ENCODE measurements at regions not wholly inside any gene's neighbourhood (a gene's known extent, or its start where the extent isn't known, plus 50 kb on each side); places are given as distances from the start of the nearest gene placed in this dataset.
A peak's percentile ranks its signal among the peaks of the same experiment; 100 is the strongest.
"Not testable (repeated sequence)": the region's sequence is repeated elsewhere in the genome, so short reads cannot be mapped to it uniquely, and the experiment has no call there.

DNA sequence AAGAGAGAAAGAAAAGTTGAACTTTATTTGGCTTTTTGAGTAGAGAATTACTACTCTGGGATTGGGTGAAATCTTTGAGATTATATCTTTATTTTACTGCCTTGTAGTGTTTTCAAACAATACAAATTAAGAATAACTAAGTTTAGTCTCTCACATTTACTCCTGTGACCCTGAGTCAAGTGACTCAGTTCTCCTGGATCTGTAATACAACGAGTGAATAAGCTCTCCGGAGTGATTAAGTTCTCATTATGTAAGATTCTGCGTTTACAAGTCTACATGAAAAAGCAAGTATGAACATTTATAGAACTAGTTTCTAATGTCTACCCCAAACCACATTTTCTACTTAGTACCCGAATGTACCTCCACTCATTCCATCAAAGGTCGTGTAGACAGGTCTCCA is 165.5 kb upstream of the FOLH1 start:
- H3K9ac ChIP-seq (ENCODE audit: low read depth, low read length); H3K9me3 ChIP-seq (ENCODE audit: control insufficient read depth, insufficient read depth, low read length); H3K4me1 ChIP-seq (ENCODE audit: control insufficient read depth, insufficient read depth, low read length); H3K27ac ChIP-seq (ENCODE audit: low read depth, low read length); H3K36me3 ChIP-seq (ENCODE audit: control insufficient read depth, insufficient read depth, low read length); H3K4me3 ChIP-seq (ENCODE audit: low read depth, low read length); H3K27me3 ChIP-seq (ENCODE audit: control insufficient read depth, insufficient read depth, low read length): not testable (repeated sequence)

DNA sequence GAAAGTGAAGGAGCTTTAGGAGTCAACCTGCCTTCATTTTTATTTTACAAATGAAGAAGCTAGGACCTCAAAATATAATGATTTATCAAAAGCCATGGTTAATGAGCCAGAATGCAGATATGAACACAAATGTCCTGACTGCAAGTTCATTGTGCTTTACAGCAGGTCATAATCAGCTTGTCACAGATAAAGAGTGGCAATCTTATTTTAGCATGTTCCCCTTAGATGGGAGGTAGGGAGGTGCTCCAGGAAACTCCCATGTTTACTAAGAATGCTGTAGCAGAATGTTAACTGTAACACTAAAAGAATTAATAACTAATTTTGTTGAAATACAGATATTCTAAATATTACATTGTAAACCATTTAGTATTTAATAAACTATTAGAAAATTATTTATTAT is 165.0 kb upstream of the FOLH1 start:
- H3K9me3 ChIP-seq (ENCODE audit: control insufficient read depth, insufficient read depth, low read length); H3K36me3 ChIP-seq (ENCODE audit: control insufficient read depth, insufficient read depth, low read length); H3K4me3 ChIP-seq (ENCODE audit: low read depth, low read length); H3K27ac ChIP-seq (ENCODE audit: low read depth, low read length); H3K27me3 ChIP-seq (ENCODE audit: control insufficient read depth, insufficient read depth, low read length); H3K9ac ChIP-seq (ENCODE audit: low read depth, low read length); H3K4me1 ChIP-seq (ENCODE audit: control insufficient read depth, insufficient read depth, low read length): not testable (repeated sequence)

DNA sequence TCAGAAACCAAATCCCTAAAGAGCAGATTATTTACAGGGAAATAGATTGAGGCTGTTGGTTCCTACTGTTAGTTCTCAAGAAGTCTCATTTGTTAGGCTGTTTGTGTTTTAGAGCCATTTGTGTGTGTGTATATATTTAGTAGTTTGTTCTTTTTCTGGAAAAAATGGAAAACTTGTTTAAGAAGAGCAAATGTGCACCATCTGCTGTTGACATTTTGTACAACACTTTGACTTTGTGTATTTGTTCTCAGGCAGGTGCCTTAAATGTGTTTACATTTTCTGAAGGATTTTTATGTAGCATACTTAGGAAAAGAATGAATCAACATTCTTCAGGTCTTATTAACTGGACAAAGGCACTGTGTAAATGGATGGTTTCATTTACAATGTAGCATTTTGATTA is 163.7 kb upstream of the FOLH1 start:
- not testable (repeated sequence) for H3K27me3 ChIP-seq (ENCODE audit: control insufficient read depth, insufficient read depth, low read length); H3K4me1 ChIP-seq (ENCODE audit: control insufficient read depth, insufficient read depth, low read length); H3K9ac ChIP-seq (ENCODE audit: low read depth, low read length); H3K9me3 ChIP-seq (ENCODE audit: control insufficient read depth, insufficient read depth, low read length); H3K36me3 ChIP-seq (ENCODE audit: control insufficient read depth, insufficient read depth, low read length); H3K27ac ChIP-seq (ENCODE audit: low read depth, low read length); H3K4me3 ChIP-seq (ENCODE audit: low read depth, low read length)

DNA sequence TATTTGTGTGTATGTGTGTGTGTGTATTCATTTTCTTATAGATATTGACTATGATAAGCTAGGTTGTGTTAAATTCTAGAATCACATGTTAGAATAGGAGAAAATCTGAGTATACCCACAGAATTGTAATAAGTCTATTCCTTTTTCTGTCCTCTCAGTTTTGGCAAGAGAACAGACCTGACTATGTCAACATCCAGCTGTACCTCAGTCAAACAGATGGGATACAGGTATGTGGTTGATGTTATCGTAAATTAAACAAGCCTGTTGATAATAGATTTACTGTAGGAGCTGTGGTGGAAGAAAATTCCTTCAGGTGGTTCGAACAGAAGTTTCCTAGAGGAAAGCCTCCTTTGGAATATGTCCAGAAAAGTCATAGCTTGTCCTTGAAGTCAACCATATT is 160.2 kb upstream of the FOLH1 start:
- not testable (repeated sequence) for H3K4me1 ChIP-seq (ENCODE audit: control insufficient read depth, insufficient read depth, low read length); H3K4me3 ChIP-seq (ENCODE audit: low read depth, low read length); H3K9me3 ChIP-seq (ENCODE audit: control insufficient read depth, insufficient read depth, low read length); H3K27me3 ChIP-seq (ENCODE audit: control insufficient read depth, insufficient read depth, low read length); H3K36me3 ChIP-seq (ENCODE audit: control insufficient read depth, insufficient read depth, low read length); H3K27ac ChIP-seq (ENCODE audit: low read depth, low read length); H3K9ac ChIP-seq (ENCODE audit: low read depth, low read length)

DNA sequence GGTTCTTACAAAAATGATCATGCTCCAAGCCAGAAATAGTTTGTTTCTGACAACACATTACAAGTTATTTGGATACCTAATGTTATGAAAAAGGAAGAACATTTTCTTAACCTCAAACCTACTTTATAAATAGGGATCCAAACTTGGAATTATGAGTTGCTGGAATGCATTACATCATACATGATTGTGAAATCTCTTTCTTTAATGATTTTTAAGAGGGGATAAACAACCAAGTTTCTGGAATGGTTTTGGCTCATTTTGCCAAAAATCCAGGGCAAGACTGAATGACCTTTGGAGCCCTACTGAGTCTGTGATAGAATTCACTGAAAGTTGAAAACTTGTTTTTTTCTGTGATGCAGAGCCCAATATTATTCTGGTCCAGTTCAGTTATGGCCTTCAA is 157.0 kb upstream of the FOLH1 start:
- H3K36me3 ChIP-seq (ENCODE audit: control insufficient read depth, insufficient read depth, low read length); H3K4me3 ChIP-seq (ENCODE audit: low read depth, low read length); H3K9ac ChIP-seq (ENCODE audit: low read depth, low read length); H3K9me3 ChIP-seq (ENCODE audit: control insufficient read depth, insufficient read depth, low read length); H3K27ac ChIP-seq (ENCODE audit: low read depth, low read length); H3K27me3 ChIP-seq (ENCODE audit: control insufficient read depth, insufficient read depth, low read length); H3K4me1 ChIP-seq (ENCODE audit: control insufficient read depth, insufficient read depth, low read length): not testable (repeated sequence)

DNA sequence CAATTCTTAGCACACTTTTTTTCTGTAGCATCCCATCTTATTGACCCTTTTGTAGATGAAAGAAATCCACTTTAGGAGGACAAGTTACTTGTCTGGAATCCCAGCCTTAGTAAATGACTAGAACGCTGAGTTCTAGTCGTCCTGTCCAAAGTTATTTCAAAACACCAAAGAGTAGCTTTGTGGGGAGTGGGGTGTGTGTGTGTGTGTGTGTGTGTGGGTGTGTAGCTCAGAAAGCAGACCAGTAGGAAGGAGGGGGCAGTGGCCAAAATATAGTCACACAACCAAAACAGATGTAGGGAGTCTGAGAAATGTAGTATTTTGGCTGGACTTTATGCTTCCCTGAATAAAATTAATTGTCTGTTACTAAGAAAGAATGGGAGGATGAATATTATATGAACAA is 154.6 kb upstream of the FOLH1 start:
- H3K4me1 ChIP-seq (ENCODE audit: control insufficient read depth, insufficient read depth, low read length); H3K9ac ChIP-seq (ENCODE audit: low read depth, low read length); H3K9me3 ChIP-seq (ENCODE audit: control insufficient read depth, insufficient read depth, low read length); H3K27ac ChIP-seq (ENCODE audit: low read depth, low read length); H3K4me3 ChIP-seq (ENCODE audit: low read depth, low read length); H3K36me3 ChIP-seq (ENCODE audit: control insufficient read depth, insufficient read depth, low read length); H3K27me3 ChIP-seq (ENCODE audit: control insufficient read depth, insufficient read depth, low read length): not testable (repeated sequence)

DNA sequence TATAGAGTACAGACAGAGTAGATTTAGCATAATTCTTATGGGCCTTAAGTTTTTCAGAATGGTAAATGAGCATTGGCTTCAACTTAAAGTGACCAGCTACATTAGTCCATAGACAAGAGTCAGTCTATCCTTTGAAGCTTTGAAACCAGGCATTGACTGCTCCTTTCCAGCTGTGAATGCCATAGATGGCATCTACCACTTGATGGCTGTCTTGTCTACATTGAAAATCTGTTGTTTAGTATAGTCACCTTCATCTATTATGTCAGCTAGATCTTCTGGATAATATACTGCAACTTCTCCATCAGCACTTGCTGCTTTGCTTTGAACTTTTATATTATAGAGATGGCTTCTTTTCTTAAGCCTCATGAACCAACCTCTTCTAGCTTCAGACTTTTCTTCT is 146.1 kb upstream of the FOLH1 start:
- not testable (repeated sequence) for H3K27ac ChIP-seq (ENCODE audit: low read depth, low read length); H3K4me1 ChIP-seq (ENCODE audit: control insufficient read depth, insufficient read depth, low read length); H3K9ac ChIP-seq (ENCODE audit: low read depth, low read length); H3K27me3 ChIP-seq (ENCODE audit: control insufficient read depth, insufficient read depth, low read length); H3K36me3 ChIP-seq (ENCODE audit: control insufficient read depth, insufficient read depth, low read length); H3K9me3 ChIP-seq (ENCODE audit: control insufficient read depth, insufficient read depth, low read length); H3K4me3 ChIP-seq (ENCODE audit: low read depth, low read length)

DNA sequence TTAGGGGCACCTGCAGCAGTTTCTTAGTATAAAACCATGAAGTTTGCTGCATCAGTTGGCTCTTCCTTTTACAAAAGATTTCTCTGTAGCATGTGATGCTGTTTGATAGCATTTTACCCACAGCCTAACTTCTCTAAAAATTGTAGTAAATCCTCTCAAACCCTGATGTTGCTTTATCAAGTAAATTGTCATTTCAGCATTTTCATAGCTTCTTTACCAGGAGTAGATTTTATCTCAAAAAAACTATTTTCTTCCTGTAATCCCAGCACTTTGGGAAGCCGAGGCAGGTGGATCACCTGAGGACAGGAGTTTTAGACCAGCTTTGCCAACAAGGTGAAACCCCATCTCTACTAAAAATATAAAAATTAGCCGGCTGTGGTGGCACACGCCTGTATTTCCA is 144.5 kb upstream of the FOLH1 start:
- not testable (repeated sequence) for H3K27me3 ChIP-seq (ENCODE audit: control insufficient read depth, insufficient read depth, low read length); H3K9ac ChIP-seq (ENCODE audit: low read depth, low read length); H3K36me3 ChIP-seq (ENCODE audit: control insufficient read depth, insufficient read depth, low read length); H3K4me3 ChIP-seq (ENCODE audit: low read depth, low read length); H3K9me3 ChIP-seq (ENCODE audit: control insufficient read depth, insufficient read depth, low read length); H3K27ac ChIP-seq (ENCODE audit: low read depth, low read length); H3K4me1 ChIP-seq (ENCODE audit: control insufficient read depth, insufficient read depth, low read length)

DNA sequence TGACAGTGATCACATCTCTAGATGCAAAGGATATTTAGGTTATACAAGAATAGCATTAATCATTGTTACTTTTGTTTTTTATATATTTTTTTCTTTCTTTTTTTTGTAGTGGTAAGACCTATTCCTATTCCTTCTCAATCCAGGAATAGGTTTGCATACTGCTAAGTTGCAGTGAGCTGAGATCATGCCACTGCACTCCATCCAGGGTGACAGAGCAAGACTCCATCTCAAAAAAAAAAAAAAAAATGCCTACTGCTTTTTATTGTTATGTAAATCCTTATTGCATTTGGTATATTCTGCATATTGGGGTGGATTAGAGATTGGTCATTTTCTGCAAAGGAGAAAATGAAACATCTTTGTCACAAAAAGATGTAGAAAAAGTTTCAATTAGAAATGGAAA is 138.2 kb upstream of the FOLH1 start:
- not testable (repeated sequence) for H3K4me1 ChIP-seq (ENCODE audit: control insufficient read depth, insufficient read depth, low read length); H3K9me3 ChIP-seq (ENCODE audit: control insufficient read depth, insufficient read depth, low read length); H3K4me3 ChIP-seq (ENCODE audit: low read depth, low read length); H3K9ac ChIP-seq (ENCODE audit: low read depth, low read length); H3K27me3 ChIP-seq (ENCODE audit: control insufficient read depth, insufficient read depth, low read length); H3K36me3 ChIP-seq (ENCODE audit: control insufficient read depth, insufficient read depth, low read length); H3K27ac ChIP-seq (ENCODE audit: low read depth, low read length)

DNA sequence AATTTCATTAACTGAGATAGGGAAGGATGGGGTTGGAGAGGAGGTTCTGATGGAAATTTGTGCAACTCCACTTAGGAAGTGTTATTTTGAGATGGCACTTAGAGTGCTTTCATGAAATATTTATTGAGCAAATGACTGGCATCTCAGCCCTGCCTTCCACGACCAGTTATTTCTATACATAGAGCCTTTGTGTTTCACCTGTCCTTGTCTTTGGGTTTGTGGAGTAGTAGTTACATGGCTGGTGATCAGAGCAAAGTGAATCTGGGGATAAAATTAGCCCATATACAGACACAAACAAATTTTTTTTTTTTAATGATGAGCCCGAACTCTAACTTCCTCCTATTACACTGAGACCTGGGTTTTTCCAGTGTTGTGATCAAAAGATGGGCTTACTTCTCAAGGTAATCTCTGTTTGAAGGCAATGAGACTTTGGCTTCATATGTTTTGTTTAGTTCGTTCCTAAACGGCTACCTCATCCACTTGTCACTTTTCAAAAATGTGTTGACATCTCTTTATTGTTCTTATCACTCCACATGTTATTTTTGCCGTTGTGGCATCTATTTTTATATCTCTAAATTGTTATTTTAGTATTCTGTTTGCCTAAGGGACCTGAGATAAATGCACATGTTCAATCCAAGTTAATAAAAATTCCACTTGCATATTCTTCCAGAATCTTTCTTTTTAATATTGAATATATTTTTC is 120.2 kb upstream of the FOLH1 start:
- H3K9me3 ChIP-seq (ENCODE audit: control insufficient read depth, insufficient read depth, low read length); H3K4me3 ChIP-seq (ENCODE audit: low read depth, low read length); H3K27ac ChIP-seq (ENCODE audit: low read depth, low read length); H3K4me1 ChIP-seq (ENCODE audit: control insufficient read depth, insufficient read depth, low read length); H3K9ac ChIP-seq (ENCODE audit: low read depth, low read length); H3K27me3 ChIP-seq (ENCODE audit: control insufficient read depth, insufficient read depth, low read length); H3K36me3 ChIP-seq (ENCODE audit: control insufficient read depth, insufficient read depth, low read length): not testable (repeated sequence)

DNA sequence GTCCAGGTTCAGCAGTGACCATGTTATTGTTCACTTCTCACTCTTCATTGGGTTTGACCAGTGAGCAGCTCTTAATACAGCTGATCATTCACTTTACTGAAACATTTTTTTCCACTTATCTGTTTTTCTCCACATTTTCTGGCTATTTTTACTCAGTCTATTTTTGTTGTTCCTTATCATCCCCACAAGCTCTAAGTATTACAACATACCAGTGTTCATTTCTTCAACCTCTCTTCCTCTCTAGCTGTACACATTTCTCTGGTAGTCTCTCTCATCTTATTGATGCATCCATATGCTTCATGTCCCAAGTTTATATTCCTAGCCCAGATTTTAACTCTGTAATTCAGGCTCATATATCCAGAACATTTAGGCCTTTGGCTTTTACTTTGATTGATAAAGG is 119.4 kb upstream of the FOLH1 start:
- H3K36me3 ChIP-seq (ENCODE audit: control insufficient read depth, insufficient read depth, low read length); H3K9ac ChIP-seq (ENCODE audit: low read depth, low read length); H3K4me3 ChIP-seq (ENCODE audit: low read depth, low read length); H3K9me3 ChIP-seq (ENCODE audit: control insufficient read depth, insufficient read depth, low read length); H3K27me3 ChIP-seq (ENCODE audit: control insufficient read depth, insufficient read depth, low read length); H3K27ac ChIP-seq (ENCODE audit: low read depth, low read length); H3K4me1 ChIP-seq (ENCODE audit: control insufficient read depth, insufficient read depth, low read length): not testable (repeated sequence)

DNA sequence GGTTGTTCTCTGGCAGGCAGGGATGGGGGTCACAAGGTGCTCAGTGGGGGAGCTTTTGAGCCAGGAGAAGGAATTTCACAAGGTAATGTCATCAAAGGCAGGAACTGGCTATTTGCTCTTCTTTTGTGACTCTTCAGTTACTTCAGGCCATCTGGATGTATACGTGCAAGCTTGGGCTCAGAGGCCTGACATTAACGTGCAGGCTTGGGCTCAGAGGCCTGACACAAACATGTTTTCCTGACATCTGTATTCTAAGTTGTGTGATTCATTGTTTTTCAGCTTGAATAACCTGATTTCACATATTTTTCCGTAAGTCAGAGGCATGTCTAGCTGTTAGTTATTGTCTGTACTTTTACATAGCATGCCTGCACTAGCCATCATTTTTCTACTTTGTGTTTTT is 118.2 kb upstream of the FOLH1 start:
- not testable (repeated sequence) for H3K9ac ChIP-seq (ENCODE audit: low read depth, low read length); H3K4me1 ChIP-seq (ENCODE audit: control insufficient read depth, insufficient read depth, low read length); H3K4me3 ChIP-seq (ENCODE audit: low read depth, low read length); H3K9me3 ChIP-seq (ENCODE audit: control insufficient read depth, insufficient read depth, low read length); H3K36me3 ChIP-seq (ENCODE audit: control insufficient read depth, insufficient read depth, low read length); H3K27me3 ChIP-seq (ENCODE audit: control insufficient read depth, insufficient read depth, low read length)
- H3K27ac ChIP-seq (ENCODE audit: low read depth, low read length): peak overlapping the region; percentile 18
